GM21390 (cell line): ENCODE measurements at regions not wholly inside any gene's neighbourhood (a gene's known extent, or its start where the extent isn't known, plus 50 kb on each side); places are given as distances from the start of the nearest gene placed in this dataset.

Source experiments
- ATAC-seq: cut with Tn5 transposase; IDR thresholded peaks from one replicate; pipeline ENCODE4 v1.9.1; 2021; ENCODE audit not compliant: unreplicated experiment

DNA sequence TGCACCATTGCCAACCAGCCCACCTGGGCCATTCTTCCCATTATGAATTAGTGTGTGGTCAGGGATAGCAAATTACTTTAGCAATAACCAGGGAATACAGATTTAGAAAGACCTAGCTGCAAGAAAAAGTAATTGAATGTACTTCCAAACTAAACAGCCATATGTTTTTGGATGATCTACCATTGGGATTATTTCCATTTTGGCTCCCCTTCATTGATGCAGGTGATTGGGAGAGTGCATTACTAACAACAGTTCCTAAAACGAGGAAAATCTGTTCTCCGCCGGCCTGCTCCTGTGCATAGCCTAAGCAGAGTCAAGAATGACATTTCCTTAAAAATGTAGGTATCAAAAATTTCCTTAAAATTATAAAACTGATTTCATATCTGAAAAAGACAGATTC lies 58.5 kb downstream of the MAIP1 start:
- no peak for ATAC-seq

DNA sequence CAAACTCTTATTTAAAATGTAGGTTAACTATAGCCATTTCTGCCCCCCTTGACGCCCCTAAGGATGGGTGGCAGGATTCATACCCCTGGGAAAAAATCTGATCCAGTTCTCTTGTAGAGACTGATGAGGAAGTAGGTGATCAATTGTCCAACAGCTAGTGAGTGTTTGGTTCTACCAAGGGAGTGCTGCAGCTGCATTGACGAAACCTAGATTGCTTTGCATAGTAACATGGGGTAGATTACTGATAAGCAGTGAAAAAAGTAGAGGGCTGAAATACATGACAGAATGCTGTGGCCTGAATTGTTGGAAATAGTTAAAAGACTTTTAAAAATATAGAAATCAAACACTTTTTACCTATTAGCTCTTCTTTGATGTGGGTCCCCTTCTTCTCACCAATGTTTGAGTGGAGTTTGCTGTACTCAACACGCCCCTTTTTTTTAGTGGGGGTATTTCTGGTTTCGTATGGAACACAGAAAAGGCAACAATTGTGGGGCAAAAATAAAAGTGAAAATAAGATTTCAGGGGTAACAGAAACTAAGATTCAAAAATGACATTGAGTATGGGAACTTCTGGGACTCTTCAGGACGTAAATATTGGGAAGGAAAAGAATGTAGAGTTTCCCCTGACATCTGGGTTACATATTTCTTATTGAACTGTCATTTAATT lies 66.2 kb downstream of the MAIP1 start:
- ATAC-seq: peak; percentile 81

DNA sequence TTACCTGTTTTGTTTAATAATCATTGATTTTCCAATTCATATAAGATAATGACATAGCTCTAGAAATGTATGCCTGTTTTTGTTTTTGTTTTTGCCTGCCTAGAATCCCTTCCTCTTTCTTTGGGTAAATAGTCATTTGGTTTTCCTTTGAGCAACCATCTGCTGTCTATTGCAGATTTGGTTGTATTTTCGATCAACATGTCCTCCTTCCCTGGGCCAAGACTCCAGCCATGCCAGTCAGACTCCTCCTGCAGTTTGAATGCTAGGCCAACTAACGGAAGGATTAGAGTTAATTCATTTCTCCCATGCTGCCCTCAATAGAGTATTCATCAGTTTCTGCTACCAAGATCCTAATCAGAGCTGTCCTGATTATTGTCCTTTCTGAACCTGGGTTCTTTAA lies 67.1 kb downstream of the MAIP1 start:
- ATAC-seq: no peak

DNA sequence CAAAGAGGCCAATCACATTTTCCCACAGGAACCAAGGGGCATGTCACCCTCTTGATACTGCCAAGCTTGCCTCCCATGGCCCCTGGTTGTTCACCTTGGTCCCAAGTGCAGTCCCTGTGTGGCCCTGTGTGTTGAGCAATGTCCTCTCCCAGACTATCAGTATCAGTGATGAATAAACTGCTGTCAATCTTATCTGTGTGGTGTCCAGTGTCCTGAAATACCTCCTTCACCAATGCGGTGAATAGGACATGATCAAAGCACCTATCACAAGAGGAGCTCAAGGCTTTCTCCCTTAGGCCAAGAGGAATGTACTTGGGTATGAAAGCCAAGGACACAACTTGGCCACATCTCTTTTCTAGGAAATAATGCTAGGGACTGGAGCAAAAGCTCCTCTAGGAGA lies 68.2 kb downstream of the MAIP1 start:
- ATAC-seq: no peak

DNA sequence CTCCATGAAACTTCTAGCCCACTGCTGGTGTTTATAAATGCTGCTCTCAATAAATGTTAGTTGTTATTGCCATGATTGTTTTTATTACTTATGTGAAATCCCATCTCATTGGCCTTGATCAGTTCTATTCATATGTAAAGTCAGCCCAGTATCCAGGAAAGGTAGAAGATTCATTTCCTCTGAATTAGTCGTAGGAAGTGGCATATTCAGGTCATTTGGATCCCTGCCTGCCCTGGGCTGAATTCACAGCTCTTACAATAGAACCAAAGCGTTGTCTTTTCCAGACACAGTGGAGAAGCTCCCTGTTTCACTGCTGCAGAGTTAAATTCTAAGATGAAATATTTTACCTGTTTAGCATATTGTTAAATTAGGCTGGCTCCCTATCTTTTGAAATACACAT lies 70.3 kb downstream of the MAIP1 start:
- no peak for ATAC-seq

DNA sequence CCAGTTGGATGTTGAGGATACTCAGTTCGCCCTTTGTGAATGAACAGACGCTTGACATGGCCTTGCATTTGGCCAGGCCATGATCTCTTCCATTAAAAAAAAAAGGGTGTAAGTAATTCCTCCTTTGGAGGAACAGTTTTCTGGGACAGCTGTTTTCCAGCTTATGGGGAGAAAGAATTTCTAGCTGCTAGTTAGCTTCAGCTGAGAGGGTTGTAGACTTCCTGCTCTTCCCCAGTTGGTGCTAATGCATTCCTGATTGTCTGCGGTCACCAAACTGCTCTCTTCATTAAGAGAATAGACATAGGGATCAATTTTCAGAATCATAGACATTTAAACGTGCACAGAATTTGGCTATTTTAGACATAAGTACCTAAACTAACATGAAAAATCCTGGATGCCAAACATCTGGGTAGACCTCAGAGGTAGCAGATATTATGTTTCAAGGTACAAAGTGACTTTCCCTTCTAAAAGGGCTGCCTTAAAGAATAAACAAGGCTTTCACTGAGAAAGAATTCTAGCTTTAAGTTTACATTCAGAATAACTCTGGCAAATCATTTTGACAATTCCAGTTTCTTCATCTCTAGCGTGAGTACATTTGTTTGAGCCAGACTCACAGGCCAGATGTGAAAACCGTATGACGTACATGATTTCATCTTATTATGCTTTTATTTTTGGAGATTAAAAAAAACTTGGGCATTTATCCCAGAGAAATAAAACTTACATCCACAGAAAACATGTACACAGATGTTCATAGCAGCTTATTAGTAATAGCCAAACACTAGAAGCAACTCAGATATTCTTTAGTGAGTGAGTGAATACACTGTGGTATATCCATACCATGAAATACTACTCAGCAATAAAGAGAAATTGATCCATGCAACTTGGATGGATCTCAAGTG lies 71.2 kb downstream of the MAIP1 start:
- ATAC-seq: no peak

DNA sequence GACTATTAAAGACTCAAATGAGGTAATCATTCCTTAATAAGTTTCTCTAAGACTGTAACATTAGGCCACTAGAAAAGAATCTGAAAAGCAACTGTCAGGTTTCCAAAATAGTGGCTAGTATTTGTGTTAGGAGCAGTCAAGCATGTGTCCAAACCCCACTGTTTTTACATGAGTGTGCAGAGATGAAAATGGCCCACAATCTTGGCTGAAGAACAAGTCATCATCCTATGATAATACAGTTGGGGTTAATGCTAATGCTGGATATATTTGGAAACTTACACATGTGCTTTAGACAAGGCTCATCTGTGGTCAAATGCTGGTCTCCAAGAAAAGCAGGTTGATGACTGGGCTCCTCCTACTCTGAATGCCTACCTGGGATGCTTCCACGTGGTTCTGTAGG lies 73.6 kb downstream of the MAIP1 start:
- ATAC-seq: no peak

DNA sequence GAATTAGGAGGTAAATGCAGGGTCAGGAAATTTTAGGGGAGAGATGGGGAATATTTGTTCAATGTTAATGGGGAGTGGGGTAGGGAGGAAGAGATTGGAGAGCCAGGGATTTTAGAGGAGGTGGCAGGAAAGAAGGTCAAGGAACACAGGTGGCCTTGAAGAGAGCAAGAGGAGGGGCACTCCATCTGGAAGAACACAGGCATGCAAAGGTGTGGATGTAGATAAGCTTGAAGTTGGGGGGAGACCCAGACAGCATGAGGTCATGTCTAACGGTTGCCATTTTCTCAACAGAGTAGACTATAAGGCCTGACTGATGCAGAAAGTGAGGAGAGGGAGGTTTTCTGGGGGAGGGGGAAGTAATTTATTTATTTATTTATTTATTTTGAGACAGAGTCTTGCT lies 77.5 kb downstream of the MAIP1 start:
- no peak for ATAC-seq

DNA sequence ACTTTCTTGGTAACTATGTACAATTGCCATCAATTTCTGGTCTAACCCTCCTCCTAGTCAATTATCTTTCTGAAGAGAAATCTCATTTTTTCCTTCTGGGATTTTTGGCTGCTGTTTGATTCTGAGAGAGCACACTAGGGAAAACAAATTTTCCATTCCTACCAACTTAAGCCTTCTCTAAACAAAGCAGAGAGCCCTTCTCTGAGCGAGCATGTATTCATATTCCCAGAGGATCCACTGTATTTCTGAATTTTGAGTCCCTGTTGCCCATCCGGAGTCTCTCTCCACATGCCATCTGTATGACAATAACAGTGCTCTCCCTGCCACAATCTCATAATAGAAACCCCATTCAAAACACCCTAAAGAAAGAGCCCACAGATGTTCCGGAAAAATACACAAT lies 78.5 kb downstream of the MAIP1 start:
- no peak for ATAC-seq

DNA sequence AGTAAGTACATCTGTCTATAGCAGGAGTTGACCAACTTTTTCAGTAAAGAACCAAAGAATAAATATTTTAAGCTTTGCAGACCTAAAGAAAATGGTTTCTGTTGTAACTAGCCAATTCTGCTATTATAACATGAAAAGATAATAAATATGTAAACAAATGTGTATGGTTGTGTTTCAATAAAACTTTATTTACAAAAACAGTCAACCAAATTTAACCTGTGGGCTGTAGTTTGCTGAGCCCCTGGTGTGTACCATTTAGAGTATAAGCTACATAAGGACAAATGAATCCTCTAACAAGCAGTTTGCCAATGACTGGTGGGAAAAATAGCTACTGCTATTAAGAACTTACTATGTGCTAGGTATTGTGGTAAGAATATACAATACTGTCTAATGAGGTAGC lies 79.4 kb downstream of the MAIP1 start:
- ATAC-seq: no peak

DNA sequence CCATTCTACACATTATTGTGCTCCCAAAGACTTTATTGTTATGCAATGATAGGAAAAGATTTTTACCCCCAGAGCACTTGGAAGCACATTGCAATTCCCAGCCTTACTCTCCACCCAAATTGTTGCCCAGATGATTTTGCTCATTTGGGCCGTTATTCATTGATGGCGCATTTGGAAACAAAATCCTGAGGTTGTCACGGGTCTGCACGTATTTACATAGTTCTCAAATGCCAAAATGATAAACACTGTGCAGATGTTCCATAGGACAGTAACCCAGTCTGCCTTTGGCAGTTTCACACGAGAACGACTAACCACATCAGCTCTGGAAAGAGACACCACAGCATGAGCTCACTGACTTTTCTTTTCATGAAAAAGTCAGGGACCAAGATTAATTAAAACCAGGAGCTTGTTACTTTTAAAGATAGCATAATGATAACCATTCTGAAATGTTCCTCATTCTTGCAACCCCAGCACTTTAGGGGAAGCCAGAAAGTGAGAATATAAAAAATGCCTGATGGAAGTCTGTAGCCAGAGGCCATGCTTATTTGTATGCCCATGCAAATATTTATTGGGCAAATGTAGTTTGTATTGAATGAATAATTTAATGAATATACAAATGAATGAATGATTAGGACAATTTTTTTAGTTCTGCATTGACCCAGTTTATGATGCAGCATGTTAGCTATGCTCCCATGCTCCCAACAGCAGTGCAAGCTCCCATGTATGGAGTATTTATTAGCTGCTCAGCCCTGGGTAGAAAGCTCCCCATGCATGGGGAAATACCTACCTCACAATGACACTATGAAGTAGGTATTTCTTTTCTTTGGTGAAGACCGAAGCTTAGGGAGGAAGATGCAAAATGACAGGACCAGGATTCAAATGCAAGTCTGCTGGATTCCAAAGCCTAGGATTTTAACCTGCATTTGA lies 84.6 kb downstream of the MAIP1 start:
- no peak for ATAC-seq

DNA sequence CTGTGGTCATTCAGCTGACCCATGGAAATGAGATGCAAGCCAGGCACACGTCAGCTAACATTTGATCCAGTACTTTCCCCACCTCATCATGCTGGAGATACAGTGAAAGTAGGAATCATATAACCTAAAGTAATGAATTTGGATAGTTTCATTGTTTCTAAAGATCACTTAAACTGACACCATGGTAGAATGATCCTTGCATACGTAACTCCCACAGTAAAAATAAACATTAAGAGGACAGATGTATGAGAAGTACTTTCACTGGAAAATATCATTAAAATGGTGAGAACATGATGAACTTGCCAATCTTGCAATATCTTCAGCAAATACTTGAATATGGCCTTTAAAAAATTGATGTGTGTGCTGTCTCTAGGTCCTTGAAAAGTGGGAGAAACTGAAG lies 85.4 kb downstream of the MAIP1 start:
- no peak for ATAC-seq

DNA sequence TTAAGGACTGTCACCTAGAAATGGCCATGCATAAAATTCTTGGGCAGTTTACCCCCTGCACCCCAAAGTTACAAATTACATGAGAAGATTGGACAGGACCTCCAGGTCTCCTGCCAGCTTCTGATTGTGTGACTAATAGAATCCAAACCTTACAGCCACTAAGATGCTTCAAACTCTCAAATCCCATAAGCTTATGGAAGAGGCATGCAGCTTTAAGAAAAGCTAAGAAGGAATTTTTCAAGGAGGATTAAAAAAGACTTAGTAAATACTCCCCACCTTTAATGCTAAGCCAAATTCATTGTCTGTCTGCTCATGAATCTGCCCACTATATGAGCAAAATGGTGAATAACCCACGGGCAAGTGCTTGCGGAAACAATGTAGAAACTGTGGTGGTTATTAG lies 86.3 kb downstream of the MAIP1 start:
- no peak for ATAC-seq

DNA sequence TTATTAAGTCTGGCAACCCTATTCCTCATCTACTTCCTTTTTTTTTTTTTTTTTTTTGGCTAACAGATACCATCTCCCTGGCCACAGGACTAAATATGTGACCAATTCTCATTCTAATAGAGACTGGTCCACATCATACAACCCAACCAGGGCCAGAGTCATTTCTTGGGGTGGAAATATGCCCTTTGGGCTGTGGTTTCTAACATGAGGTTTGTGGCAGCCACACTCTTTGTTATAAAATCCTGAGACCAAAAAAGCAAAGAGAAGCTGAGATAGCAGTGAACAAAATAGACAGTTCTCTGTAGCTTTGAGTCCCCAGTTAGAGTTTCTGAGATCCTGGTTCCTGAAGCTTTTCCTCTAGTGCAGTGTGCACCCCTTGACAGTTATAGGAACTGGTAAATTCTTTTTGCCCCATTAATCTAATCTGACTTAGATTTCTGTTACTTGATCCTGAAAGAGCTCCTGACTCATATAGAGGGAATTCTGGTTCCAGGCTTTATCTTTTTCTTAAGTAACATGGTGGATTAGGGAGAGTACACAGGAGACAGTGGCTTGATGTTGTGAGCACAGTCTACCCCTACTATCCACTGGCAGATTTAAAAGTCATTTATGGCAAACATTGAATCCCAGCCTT lies 86.8 kb downstream of the MAIP1 start:
- no peak for ATAC-seq

DNA sequence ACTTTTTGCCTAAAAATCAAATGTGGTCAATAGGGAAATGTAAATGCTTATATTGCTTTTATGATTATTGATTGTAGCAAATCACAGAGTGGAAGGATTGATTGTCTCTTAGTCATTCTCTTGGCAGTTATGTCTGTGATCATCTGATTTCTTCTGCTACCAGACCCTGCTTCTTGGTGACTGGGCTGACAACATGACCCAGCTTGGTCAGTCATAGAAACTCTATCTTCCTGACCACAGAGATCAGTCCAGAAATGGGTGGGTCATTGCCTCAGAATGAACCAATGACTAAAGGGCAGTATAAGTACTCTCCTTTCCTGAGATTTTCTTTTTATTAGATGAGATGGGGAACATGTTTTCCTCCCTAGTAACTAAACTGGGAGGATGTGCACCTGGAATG lies 87.6 kb downstream of the MAIP1 start:
- no peak for ATAC-seq

DNA sequence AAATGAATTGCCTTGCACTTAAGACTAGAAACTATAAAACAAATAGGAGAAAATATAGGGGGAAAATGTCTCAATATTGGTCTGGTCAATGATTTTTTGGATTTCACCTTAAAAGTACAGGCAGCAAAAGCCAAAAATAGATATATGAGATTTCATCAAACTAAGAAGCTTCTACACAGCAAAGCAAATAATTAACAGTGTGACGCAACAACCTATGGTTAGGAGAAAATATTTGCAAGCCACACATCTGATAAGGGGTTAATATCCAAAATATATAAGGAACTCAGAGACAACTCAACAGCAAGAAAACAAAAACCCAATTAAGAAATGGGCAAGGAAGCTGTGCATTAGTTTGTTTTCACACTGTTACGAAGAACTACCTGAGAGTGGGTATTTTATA lies 89.1 kb downstream of the MAIP1 start:
- no peak for ATAC-seq

DNA sequence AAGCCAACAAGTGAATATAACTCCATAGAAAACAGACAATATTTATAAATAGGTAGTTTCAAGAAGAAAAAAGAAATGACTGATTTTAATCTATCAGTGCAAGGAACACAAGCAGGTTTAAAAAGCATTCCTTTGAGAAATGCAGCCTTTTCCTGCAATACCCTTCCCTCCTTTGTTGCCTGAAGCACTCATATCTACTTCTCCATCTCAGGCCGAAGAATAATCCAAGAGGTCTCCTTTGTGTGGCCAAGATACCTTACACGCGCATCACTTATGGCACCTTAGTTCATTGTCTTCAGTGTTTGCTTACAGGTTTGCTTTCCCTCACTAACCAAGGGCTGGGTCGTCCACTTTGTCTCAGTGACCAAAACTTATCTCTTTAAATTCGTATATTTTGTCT lies 93.0 kb downstream of the MAIP1 start:
- ATAC-seq: no peak

DNA sequence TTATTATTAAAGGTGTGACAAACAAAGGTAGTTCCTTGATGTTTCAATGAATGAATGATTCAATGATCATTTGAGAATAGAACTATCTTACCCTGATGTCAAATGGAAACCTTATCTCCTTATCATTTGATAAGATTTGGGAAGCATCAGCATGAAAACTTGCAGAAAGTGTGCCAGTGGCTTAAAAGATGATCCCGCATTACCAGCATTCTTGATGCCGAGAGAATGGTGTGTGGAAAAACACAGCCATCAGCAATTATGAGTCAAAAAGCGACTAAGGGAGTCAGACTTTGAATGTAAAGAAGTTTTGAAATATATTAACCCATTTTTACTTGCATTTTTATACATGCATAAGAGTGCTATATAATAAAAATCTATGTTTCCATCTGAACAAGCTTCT lies 93.7 kb downstream of the MAIP1 start:
- ATAC-seq: no peak

DNA sequence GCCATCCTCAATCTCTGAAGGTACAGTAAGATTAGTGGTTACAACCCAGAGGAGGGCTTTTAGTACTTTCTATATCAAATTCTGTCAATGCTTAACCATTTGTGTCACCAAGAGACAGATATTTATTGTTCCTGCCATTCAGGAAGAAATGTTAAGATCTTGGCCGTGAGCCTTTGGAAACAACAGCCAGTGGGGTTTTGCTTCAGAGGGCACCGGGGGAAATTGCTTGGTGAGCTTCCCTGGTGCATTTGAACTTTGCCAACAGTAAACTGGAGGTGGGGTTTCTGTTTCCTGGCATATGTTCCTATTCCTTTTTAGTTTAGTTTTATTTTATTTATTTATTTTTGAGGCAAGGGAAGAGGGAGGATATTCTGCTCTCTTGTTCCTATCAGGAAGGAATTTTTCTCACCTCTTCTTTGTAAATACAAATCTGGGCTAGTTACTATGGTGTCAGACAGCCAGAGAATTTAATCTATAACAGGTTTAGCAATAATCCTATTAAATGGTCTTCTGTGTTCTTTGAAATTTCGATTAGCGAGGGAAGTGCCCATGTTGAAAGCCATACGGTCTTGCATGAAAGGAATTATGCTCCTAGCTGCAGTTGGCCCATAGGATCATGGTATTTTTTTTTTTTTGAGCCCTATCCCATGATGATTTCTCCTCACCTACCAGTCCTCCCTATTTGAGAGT lies 95.7 kb downstream of the MAIP1 start:
- no peak for ATAC-seq

DNA sequence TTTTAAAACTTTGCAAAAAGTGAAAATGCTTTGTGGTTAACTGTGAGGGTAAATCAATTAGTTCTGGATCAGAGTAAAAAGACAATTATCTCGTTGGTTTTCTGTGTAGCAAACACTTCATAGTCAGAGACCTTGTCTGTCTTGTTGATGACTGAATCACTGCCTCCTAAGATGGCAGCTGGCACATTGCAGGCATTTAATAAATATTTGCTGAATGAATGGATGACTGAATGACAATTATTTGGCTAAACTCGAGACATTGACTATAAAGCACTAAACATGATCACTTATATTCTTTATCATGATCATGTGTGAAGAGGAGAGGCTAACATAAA lies 96.2 kb downstream of the MAIP1 start:
- ATAC-seq: no peak

DNA sequence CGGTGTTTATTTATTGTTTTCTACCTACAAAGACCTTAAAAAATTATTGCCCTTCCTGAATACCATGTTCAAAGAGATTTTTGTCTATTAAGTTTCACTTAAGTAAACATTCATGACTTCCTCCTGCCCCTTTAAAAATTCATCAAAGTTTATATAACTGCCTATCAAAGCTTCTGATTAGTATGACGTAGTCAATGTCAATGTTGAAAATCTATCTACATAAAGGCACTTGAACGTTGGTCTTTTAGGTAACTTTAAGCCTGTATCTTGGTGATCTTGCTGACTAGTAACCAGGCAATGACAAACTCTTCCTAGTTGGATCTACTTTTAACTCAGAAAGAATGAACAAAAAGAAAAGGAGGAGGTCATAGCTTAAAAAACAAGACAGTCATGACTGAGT lies 97.2 kb downstream of the MAIP1 start:
- ATAC-seq: no peak
